ENCODE measurements at regions not wholly inside any gene's neighbourhood (a gene's known extent, or its start where the extent isn't known, plus 50 kb on each side); places are given as distances from the start of the nearest gene placed in this dataset.

DNA sequence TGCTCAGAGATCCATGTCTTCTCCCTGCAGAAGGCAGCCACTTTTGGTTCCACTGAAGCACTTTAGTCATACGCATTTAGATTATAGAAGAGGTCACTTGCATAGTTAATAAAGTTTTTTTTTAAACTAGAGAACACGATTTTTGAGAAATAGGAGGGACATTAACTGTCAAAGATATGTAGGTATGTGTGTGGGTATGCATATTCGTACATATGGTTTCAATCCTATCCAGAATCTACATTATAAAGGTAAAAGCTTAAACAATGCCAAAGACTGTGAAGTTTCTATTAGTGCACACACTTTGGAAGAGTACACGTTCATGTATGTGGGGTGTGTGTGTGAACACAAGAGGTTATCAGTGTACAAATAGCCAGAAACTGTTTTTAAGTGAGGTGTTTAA, 103.2 kb downstream of the BTBD3 start:
- TF ChIP-seq, protein P1, sequence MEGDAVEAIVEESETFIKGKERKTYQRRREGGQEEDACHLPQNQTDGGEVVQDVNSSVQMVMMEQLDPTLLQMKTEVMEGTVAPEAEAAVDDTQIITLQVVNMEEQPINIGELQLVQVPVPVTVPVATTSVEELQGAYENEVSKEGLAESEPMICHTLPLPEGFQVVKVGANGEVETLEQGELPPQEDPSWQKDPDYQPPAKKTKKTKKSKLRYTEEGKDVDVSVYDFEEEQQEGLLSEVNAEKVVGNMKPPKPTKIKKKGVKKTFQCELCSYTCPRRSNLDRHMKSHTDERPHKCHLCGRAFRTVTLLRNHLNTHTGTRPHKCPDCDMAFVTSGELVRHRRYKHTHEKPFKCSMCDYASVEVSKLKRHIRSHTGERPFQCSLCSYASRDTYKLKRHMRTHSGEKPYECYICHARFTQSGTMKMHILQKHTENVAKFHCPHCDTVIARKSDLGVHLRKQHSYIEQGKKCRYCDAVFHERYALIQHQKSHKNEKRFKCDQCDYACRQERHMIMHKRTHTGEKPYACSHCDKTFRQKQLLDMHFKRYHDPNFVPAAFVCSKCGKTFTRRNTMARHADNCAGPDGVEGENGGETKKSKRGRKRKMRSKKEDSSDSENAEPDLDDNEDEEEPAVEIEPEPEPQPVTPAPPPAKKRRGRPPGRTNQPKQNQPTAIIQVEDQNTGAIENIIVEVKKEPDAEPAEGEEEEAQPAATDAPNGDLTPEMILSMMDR (conservative IDR thresholded peaks at IDR 0.05; ENCODE audit: control insufficient read depth, insufficient read depth, low read depth, low read length): no peak
- no peak overlapping the region for H3K4me3 ChIP-seq (ENCODE audit: control insufficient read depth, low read depth, low read length)
- no peak for DNase-seq (ENCODE audit: low read depth)

DNA sequence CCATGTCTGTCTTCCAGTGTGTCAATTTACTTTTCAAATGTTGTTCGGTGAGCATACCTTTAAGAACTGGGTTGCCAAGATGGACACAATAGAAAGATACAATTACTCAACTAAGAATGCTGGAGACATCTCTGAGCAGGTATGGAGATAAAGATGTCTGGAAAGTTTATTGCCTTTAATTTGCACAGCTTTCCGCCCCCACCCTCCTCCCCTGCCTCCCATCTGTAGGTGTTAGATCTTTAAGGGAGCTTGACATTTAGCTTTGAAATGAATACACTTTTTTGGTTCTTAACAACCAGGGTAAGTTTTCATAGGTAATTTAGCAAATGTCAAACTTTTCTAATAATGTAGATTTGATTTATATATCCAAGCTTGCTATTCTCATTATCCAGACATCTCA, 104.4 kb downstream of the BTBD3 start:
- no peak overlapping the region for H3K4me3 ChIP-seq (ENCODE audit: control insufficient read depth, low read depth, low read length)
- DNase-seq (ENCODE audit: low read depth): no peak
- TF ChIP-seq, protein P1 (conservative IDR thresholded peaks at IDR 0.05; ENCODE audit: control insufficient read depth, insufficient read depth, low read depth, low read length): no peak

DNA sequence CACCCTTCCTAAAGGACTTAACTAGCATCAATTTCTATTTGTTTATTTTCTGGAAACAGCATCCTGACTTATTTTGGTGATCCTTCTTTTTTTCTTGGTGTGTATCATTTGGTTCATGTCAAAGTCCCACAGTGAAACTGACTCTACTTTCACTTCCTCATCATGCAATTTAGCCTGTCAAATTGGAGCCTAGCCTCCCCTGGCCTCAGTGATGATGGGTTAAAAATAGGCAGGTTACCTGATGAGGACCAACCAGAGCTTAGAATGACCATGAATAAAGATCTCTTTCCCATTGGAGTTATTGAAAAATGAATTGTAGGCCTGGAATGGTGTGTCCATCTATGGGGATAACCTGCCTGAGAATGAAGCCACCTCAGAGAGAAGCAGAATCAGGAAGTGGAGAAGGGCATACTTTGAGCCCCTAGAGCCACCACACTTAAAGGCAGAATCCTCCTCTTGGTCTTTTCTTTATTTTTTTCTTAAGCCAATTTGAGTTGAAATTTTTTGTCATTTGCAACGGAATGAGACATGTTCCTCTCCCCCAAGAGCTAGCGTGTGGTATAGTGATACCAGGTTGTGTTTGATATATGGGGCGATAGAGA, 105.6 kb downstream of the BTBD3 start:
- DNase-seq (ENCODE audit: low read depth): no peak
- TF ChIP-seq, protein P1 (conservative IDR thresholded peaks at IDR 0.05; ENCODE audit: control insufficient read depth, insufficient read depth, low read depth, low read length): no peak
- H3K4me3 ChIP-seq (ENCODE audit: control insufficient read depth, low read depth, low read length): no peak overlapping the region

DNA sequence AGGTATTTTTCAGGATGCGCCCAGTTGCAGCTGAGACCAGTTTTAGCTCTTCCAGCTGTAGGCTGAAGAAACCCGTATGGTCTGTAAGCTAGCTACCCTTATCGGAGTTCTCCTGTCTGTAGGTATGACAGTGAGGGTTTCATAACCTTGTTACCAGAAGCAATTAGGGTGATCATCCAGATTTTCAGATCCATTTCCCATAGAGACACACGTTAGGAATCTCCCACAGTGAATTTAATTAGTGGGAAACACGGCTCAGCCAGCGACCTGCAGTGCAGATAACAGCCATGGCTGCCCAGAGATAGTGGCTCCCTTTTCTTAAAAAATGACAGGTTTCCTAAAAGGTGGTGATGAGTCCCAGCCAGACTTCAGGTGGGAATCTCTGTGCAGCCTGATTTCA, 111.1 kb downstream of the BTBD3 start:
- no peak for DNase-seq (ENCODE audit: low read depth)
- no peak overlapping the region for H3K4me3 ChIP-seq (ENCODE audit: control insufficient read depth, low read depth, low read length)
- TF ChIP-seq, protein P1 (conservative IDR thresholded peaks at IDR 0.05; ENCODE audit: control insufficient read depth, insufficient read depth, low read depth, low read length): no peak

DNA sequence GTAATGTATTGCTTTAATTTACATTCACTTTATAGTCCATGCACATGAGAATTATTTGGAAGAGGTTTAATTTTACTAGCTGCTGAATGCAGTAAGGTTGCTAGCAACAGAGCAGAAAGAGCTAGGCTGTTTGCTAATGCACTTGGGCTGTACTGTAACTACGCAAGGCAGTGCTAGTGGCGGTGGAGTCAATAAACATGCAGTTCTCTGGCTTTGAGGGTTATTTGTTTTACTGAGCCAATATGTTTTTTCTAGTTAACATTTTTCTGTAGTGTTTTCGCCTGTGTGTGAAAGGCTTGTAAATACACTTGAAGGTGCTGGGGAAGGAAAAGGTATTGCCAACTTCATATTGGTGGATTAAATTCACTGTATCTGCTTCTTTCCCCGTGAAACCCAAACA, 112.8 kb downstream of the BTBD3 start:
- no peak for DNase-seq (ENCODE audit: low read depth)
- no peak overlapping the region for H3K4me3 ChIP-seq (ENCODE audit: control insufficient read depth, low read depth, low read length)
- TF ChIP-seq, protein P1 (conservative IDR thresholded peaks at IDR 0.05; ENCODE audit: control insufficient read depth, insufficient read depth, low read depth, low read length): no peak

DNA sequence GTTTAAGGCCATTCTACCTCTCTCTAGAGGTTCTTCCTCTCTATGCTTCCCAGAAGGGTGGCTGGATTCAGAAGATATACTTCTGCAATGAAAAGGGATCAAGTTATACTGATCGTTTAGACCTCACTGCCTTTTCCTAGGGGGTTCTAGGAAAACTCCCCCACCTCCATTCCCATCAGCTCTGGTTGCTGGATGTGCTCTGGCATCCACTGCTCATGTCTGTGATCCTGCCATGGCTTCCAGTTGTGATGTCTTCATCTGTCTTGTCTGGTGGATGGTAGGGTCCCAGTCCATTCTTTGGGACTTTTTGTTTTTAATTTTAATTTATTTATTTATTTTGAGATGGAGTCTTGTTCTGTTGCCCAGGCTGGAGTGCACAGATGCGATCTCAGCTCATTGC, 118.4 kb downstream of the BTBD3 start:
- H3K4me3 ChIP-seq (ENCODE audit: control insufficient read depth, low read depth, low read length): no peak overlapping the region
- TF ChIP-seq, protein P1 (conservative IDR thresholded peaks at IDR 0.05; ENCODE audit: control insufficient read depth, insufficient read depth, low read depth, low read length): no peak
- DNase-seq (ENCODE audit: low read depth): no peak

DNA sequence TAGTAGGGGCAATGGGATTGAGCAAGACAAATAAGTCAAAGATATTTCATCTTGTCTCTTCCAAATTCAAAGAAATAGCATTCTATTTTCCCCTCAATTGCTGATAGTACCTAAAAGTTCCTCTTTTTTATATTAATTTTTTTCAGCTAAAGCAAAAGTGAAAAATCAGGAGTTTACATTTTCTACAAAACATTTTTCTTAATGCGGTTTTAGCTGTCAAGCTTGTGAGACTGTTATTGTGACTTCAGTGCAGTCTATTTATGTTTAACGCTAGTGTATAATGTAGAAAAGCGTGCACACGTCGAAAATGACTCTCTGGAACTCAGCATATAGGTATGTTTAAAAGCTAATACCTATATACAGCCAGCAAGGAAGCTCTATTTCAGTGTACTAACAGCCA, 119.8 kb downstream of the BTBD3 start:
- H3K4me3 ChIP-seq (ENCODE audit: control insufficient read depth, low read depth, low read length): no peak overlapping the region
- no peak for DNase-seq (ENCODE audit: low read depth)

More for the DNA sequence above, 119.8 kb downstream of the BTBD3 start:
- TF ChIP-seq, protein P1 (conservative IDR thresholded peaks at IDR 0.05; ENCODE audit: control insufficient read depth, insufficient read depth, low read depth, low read length): no peak
